ENCODE measurements at regions not wholly inside any gene's neighbourhood (a gene's known extent, or its start where the extent isn't known, plus 50 kb on each side); places are given as distances from the start of the nearest gene placed in this dataset.
A peak's percentile ranks its signal among the peaks of the same experiment; 100 is the strongest.

DNA sequence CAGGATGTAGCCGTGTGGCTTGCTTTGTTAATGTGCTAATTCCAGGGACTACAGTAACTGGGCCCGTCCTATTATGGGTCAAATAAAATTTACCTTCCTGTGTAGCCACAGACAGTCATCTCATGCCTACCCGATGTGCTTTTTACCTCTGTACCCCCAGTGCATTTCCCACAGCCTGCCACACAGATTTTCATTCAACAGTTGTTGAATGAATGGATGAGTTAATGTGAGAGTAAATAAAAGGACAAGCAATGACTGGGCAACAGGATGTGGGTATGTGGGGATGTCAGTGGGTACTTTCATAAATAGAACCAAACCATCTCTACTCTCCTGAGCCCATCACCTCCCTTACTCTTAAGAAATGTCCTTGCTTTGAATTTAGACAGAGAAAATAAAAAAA lies 441.2 kb upstream of the ZNF462 start:
- TF ChIP-seq, protein P1, sequence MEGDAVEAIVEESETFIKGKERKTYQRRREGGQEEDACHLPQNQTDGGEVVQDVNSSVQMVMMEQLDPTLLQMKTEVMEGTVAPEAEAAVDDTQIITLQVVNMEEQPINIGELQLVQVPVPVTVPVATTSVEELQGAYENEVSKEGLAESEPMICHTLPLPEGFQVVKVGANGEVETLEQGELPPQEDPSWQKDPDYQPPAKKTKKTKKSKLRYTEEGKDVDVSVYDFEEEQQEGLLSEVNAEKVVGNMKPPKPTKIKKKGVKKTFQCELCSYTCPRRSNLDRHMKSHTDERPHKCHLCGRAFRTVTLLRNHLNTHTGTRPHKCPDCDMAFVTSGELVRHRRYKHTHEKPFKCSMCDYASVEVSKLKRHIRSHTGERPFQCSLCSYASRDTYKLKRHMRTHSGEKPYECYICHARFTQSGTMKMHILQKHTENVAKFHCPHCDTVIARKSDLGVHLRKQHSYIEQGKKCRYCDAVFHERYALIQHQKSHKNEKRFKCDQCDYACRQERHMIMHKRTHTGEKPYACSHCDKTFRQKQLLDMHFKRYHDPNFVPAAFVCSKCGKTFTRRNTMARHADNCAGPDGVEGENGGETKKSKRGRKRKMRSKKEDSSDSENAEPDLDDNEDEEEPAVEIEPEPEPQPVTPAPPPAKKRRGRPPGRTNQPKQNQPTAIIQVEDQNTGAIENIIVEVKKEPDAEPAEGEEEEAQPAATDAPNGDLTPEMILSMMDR (IDR thresholded peaks at IDR 0.05; ENCODE audit: borderline replicate concordance, extremely low read depth, insufficient read depth): no peak
- H3K27ac ChIP-seq (ENCODE audit: low read depth in 2 of 2, low read length in 2 of 2): no peak overlapping the region
- H3K4me1 ChIP-seq (ENCODE audit: control insufficient read depth in 2 of 3, insufficient read depth in 2 of 3, low read depth in 1 of 3, low read length in 3 of 3): peaks cover 0 to 2% (median 0%) of the 10 kb centered on the region in 3 donors
- intact Hi-C loops (cut with DNase I): no loop called here
- no peak overlapping the region for H3K4me3 ChIP-seq (ENCODE audit: low read length in 3 of 3)
- no peak for DNase-seq
- no peak overlapping the region for H3K9ac ChIP-seq (ENCODE audit: low read length in 3 of 3)
- H3K9me3 ChIP-seq (ENCODE audit: control insufficient read depth in 2 of 3, insufficient read depth in 1 of 3, low read length in 3 of 3): no peaks in the 10 kb centered on the region
- H3K27me3 ChIP-seq (ENCODE audit: control insufficient read depth, insufficient read depth, low read length): no peaks in the 10 kb centered on the region
- FAIRE-seq: no peak
- no peaks in the 10 kb centered on the region for H3K36me3 ChIP-seq (ENCODE audit: control insufficient read depth in 2 of 3, insufficient read depth in 3 of 3, low read length in 3 of 3)

DNA sequence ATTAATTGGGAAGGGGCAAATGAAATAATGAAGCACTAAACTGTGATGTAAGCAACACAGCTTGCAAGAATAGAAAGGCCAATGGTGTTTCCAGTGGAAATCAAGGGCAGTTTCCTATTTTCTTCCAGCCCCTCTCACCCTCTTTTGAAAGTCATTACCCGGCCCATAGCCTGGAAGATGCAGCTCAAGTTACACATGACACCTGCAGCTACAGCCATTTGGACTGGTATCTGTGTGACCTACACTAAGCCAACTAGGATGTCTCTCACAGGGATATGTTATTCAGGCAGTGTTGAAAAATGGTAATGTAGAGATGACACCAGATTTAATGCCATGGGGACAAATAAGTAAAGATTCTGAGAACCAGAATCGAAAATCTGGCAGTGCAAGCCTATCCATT lies 439.4 kb upstream of the ZNF462 start:
- H3K27me3 ChIP-seq (ENCODE audit: control insufficient read depth, insufficient read depth, low read length): no peaks in the 10 kb centered on the region
- no peak overlapping the region for H3K4me3 ChIP-seq (ENCODE audit: low read length in 3 of 3)
- H3K4me1 ChIP-seq (ENCODE audit: control insufficient read depth in 2 of 3, insufficient read depth in 2 of 3, low read depth in 1 of 3, low read length in 3 of 3): peaks cover 0 to 2% (median 0%) of the 10 kb centered on the region in 3 donors
- no peak overlapping the region for H3K27ac ChIP-seq (ENCODE audit: low read depth in 2 of 2, low read length in 2 of 2)
- FAIRE-seq (no peak), DNase-seq (no peak)
- H3K36me3 ChIP-seq (ENCODE audit: control insufficient read depth in 2 of 3, insufficient read depth in 3 of 3, low read length in 3 of 3): no peaks in the 10 kb centered on the region
- H3K9ac ChIP-seq (ENCODE audit: low read length in 3 of 3): no peak overlapping the region
- no peaks in the 10 kb centered on the region for H3K9me3 ChIP-seq (ENCODE audit: control insufficient read depth in 2 of 3, insufficient read depth in 1 of 3, low read length in 3 of 3)
- TF ChIP-seq, protein P1 (IDR thresholded peaks at IDR 0.05; ENCODE audit: borderline replicate concordance, extremely low read depth, insufficient read depth): no peak
- intact Hi-C loops (cut with DNase I): no loop called here

DNA sequence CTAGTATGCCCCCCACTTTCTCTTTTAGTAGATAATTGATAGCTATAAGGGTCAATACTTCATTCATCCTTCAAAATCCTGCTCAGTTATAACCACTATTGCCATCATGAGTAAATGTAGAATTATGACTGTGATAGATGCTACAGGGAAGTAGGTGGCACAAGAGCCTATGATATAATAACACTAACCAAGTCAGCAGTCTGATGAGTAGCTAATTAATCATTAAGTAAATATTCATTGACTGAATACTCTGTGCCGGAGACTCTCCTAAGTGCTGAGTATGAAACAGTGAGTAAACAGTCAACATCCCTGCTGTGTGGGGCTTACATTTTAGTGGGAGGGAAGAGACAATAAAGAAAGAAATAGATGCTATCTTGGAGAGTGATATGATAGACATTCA lies 430.3 kb upstream of the ZNF462 start:
- TF ChIP-seq, protein P1 (IDR thresholded peaks at IDR 0.05; ENCODE audit: borderline replicate concordance, extremely low read depth, insufficient read depth): no peak
- H3K9me3 ChIP-seq (ENCODE audit: control insufficient read depth in 2 of 3, insufficient read depth in 1 of 3, low read length in 3 of 3): peaks cover 0 to 4% (median 0%) of the 10 kb centered on the region in 3 donors
- intact Hi-C loops (cut with DNase I): no loop called here
- no peak overlapping the region for H3K9ac ChIP-seq (ENCODE audit: low read length in 3 of 3)
- FAIRE-seq: no peak
- no peak for DNase-seq
- H3K27ac ChIP-seq (ENCODE audit: low read depth in 2 of 2, low read length in 2 of 2): no peak overlapping the region
- no peaks in the 10 kb centered on the region for H3K27me3 ChIP-seq (ENCODE audit: control insufficient read depth, insufficient read depth, low read length)
- no peak overlapping the region for H3K4me3 ChIP-seq (ENCODE audit: low read length in 3 of 3)
- H3K4me1 ChIP-seq (ENCODE audit: control insufficient read depth in 2 of 3, insufficient read depth in 2 of 3, low read depth in 1 of 3, low read length in 3 of 3): no peaks in the 10 kb centered on the region
- no peaks in the 10 kb centered on the region for H3K36me3 ChIP-seq (ENCODE audit: control insufficient read depth in 2 of 3, insufficient read depth in 3 of 3, low read length in 3 of 3)

DNA sequence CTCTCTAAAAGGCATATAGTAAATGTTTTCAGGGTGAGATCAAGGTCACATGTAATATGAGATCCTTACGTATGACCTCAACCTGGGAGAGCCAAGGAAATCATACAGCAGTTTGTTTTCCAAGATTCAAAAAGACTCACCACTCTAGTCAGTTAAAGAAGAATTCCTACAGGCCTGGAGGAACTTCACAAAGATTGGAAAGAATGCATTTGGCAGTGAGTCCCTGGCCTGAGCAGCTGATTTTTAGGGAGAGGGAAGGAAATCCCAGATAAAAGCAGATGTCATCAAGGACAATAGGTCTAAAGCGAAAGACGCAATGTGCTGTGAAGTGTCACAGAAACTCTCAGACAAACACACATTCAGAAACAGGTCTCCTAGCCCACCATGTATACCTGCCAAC lies 424.0 kb upstream of the ZNF462 start:
- TF ChIP-seq, protein P1 (IDR thresholded peaks at IDR 0.05; ENCODE audit: borderline replicate concordance, extremely low read depth, insufficient read depth): no peak
- no peaks in the 10 kb centered on the region for H3K36me3 ChIP-seq (ENCODE audit: control insufficient read depth in 2 of 3, insufficient read depth in 3 of 3, low read length in 3 of 3)
- H3K9me3 ChIP-seq (ENCODE audit: control insufficient read depth in 2 of 3, insufficient read depth in 1 of 3, low read length in 3 of 3): no peaks in the 10 kb centered on the region
- peak in 2 of 5 donors; percentile 16 to 47 for DNase-seq
- H3K27ac ChIP-seq (ENCODE audit: low read depth in 2 of 2, low read length in 2 of 2): no peak overlapping the region
- H3K27me3 ChIP-seq (ENCODE audit: control insufficient read depth, insufficient read depth, low read length): no peaks in the 10 kb centered on the region
- no peaks in the 10 kb centered on the region for H3K4me1 ChIP-seq (ENCODE audit: control insufficient read depth in 2 of 3, insufficient read depth in 2 of 3, low read depth in 1 of 3, low read length in 3 of 3)
- FAIRE-seq: no peak
- H3K9ac ChIP-seq (ENCODE audit: low read length in 3 of 3): no peak overlapping the region
- intact Hi-C loops (cut with DNase I): no loop called here
- H3K4me3 ChIP-seq (ENCODE audit: low read length in 3 of 3): no peak overlapping the region

Data from kidney (tissue), 13 donors.